RPMI8226 (cell line): ENCODE measurements at regions not wholly inside any gene's neighbourhood (a gene's known extent, or its start where the extent isn't known, plus 50 kb on each side); places are given as distances from the start of the nearest gene placed in this dataset.
"Not testable (repeated sequence)": the region's sequence is repeated elsewhere in the genome, so short reads cannot be mapped to it uniquely, and the experiment has no call there.

Source experiments
- DNase-seq: peaks from one replicate; pipeline ENCODE4 v3.0.0-alpha.2; 2015

- DNase-seq, result not testable (repeated sequence)
Observed at GRCh38 chrY:3391508-3391907, 187.4 kb upstream of the TGIF2LY start.

GRCh38 chrY:3404241-3404640 is 174.6 kb upstream of the TGIF2LY start:
- DNase-seq, result not testable (repeated sequence)

GRCh38 chrY:3405585-3405984 is 173.3 kb upstream of the TGIF2LY start:
- DNase-seq, result peak; percentile 21

GRCh38 chrY:3406896-3407452 is 171.9 kb upstream of the TGIF2LY start:
- DNase-seq, result not testable (repeated sequence)

GRCh38 chrY:3410322-3410892 is 168.5 kb upstream of the TGIF2LY start:
- DNase-seq, result not testable (repeated sequence)
